Small intestine (tissue), 7 donors: ENCODE measurements at regions not wholly inside any gene's neighbourhood (a gene's known extent, or its start where the extent isn't known, plus 50 kb on each side); places are given as distances from the start of the nearest gene placed in this dataset.
"Not testable (repeated sequence)": the region's sequence is repeated elsewhere in the genome, so short reads cannot be mapped to it uniquely, and the experiment has no call there.

ENCODE experiments used
- DNase-seq, 2 donors: peaks; one replicate each; pipeline versions ENCODE4 v3.0.0 to v3.0.0-alpha.2; 2013
- FAIRE-seq: peaks from 2 replicates; lab custom pipeline; 2012; peaks lifted over from hg19 to GRCh38; lab: Jason Lieb, UNC
- H3K27ac ChIP-seq, 3 donors: one replicate each; pipeline ENCODE4 v1.5.1; 2013; ENCODE audit warnings: low read length in 2 of 3, mild to moderate bottlenecking in 2 of 3, control low read depth in 1 of 3, inconsistent platforms in 1 of 3, low read depth in 1 of 3, moderate library complexity in 1 of 3
- H3K27me3 ChIP-seq, 3 donors: one replicate each; pipeline ENCODE4 v1.6.1; 2013; ENCODE audit warnings: low read length in 3 of 3, inconsistent platforms in 1 of 3; ENCODE audit not compliant: control insufficient read depth in 3 of 3, insufficient read depth in 3 of 3
- H3K36me3 ChIP-seq, 3 donors: one replicate each; pipeline ENCODE4 v1.6.1; 2013; ENCODE audit warnings: low read length in 3 of 3, inconsistent platforms in 1 of 3, low read depth in 1 of 3, mild to moderate bottlenecking in 1 of 3, moderate library complexity in 1 of 3; ENCODE audit not compliant: control insufficient read depth in 3 of 3, insufficient read depth in 2 of 3
- H3K4me1 ChIP-seq, 3 donors: one replicate each; pipeline ENCODE4 v1.6.1; 2013; ENCODE audit warnings: low read length in 2 of 3, inconsistent platforms in 1 of 3, low read depth in 1 of 3, mild to moderate bottlenecking in 1 of 3, moderate library complexity in 1 of 3; ENCODE audit not compliant: control insufficient read depth in 3 of 3, insufficient read depth in 2 of 3
- H3K4me3 ChIP-seq, 3 donors: one replicate each; pipeline ENCODE4 v1.5.1; 2013; ENCODE audit warnings: low read length in 3 of 3, control low read depth in 1 of 3, inconsistent platforms in 1 of 3, low read depth in 1 of 3, mild to moderate bottlenecking in 1 of 3, moderate library complexity in 1 of 3
- H3K9me3 ChIP-seq, 2 donors: one replicate each; pipeline ENCODE4 v1.6.1; 2013; ENCODE audit warnings: low read depth in 1 of 2, low read length in 1 of 2; ENCODE audit not compliant: control insufficient read depth in 2 of 2, insufficient read depth in 1 of 2
- WGBS, 3 donors: extraction: QIAGEN DNeasy Blood & Tissue Kit; methylation state at CpG; one replicate each; pipeline ENCODE4 v1.1.7; 2013; 5-methylcytosine and 5-hydroxymethylcytosine counted together
- donor health status: healthy with polysubstance abuse.
- donor health status: control.
- donor health status: control.
- donor health status: Bipolar disorder and iron deficiency.
- donor health status: healthy.

DNA sequence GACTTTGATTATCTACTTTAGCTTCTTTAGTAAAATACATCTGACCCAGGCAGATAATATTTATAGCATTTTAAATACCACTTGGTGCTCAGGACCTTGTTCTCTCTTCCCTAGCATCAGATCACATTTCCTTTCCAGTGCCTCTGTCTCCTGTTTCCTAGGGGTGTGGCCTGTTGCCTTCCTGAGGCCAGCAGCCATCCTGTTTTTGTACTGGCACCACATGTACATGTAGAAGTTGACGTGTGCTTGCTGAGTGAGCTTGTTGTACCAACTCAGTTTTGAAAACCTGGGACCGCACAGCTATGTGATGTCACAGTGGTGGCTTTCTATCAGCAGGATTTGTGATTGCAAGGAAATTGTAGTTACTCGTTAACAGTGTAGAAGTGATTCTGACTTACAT is 167.6 kb upstream of the PLGLB1 start:
- not testable (repeated sequence) for H3K4me3 ChIP-seq, H3K27me3 ChIP-seq, H3K36me3 ChIP-seq, FAIRE-seq, DNase-seq, H3K9me3 ChIP-seq, H3K27ac ChIP-seq, H3K4me1 ChIP-seq
- WGBS, 3 donors: 69 to 80% methylated on average over 1 of the region's 3 CpGs; no CpG with 5 or more reads in 1 of the 3 donors

DNA sequence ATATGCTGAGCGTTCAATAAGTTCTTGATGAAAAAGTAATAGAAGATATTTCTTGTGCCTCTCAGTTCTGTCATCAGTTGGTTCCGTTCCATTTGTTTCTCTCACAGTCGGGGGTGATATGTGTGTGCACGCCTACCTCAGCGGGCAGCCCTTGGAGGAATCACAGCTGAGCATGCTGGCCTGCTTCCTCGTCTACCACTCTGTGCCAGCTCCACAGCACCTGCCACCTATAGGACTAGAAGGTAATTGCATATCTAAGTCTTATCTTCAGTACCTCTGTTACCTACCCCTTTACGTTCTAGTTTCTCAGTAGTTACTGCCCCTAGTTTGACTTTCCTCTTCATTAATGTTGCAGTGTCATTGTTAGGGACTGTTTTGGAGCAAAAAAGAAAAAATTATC is 171.7 kb upstream of the PLGLB1 start:
- not testable (repeated sequence) for H3K4me3 ChIP-seq, H3K27ac ChIP-seq, DNase-seq, H3K27me3 ChIP-seq, FAIRE-seq, H3K36me3 ChIP-seq, H3K9me3 ChIP-seq, H3K4me1 ChIP-seq
- 14 to 49% (median 23%) methylated on average over 1 of the region's 7 CpGs for WGBS, 3 donors

DNA sequence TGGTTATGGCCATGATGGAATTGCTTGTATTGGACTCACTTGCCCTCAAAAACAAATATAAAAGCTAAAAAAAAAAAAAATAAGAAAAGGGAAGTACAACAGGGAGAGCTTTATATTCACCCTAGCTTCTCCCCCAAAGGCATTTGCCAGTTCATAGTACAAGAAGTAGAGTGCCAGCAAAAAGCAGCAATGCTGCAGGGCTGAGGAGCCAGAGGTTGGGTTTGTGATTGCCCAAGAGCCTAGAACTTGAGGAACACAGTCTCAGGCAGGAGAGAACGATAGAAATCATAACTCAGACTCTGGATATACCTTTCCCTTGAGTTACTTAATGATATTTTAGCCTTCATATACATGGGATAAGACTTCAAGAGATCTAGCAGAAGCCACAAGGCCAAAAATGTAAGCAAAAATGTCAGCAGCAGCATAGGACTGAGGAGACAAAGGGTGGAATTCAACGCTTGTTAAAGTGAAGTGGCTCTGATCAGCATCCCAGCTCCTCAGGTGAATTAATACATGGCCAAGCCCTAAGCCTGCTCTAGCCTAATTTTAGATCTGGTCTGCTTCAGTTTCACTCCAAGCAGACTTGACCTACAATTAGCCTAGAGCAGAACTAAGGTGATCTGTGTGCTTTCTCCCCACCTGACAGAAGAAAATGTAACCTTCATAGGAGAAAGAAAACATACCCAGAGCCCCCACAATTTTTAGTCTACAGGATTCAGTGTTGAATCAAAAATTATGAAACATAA is 172.8 kb upstream of the PLGLB1 start:
- FAIRE-seq: not testable (repeated sequence)

DNA sequence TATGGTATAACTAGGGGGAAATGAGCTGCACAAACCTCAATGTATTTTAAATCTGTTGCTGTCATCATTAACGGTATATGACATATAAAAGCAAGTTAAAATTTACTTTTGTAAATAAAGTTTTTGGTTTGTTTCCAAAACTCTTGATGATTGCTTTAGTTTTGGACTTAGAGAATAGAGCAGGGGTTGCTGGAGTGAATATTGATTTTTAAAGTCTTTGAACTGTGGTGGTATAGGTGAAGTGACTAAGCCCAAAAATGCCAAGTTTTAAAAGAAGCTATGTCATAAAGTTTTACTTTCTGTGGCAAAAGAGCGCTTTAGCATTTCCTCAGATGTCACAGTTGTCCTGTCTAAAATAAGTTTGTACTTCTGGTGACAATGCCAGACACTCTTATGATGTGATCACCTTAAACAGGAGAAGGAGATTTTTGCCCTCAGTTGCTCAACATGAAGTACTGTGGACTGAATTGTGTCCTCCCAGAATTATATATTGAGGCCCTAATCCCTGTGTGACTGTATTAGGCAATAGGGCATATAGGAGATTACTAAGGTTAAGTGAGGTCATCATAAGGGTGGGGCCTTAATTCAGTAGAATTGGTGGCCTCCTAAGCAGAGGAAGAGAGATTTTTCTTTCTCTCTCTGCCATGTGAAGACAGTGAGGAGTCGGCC is 175.2 kb upstream of the PLGLB1 start:
- not testable (repeated sequence) for H3K9me3 ChIP-seq, H3K4me1 ChIP-seq, H3K27ac ChIP-seq, FAIRE-seq, H3K36me3 ChIP-seq, H3K27me3 ChIP-seq, DNase-seq, H3K4me3 ChIP-seq
- 89 to 100% (median 92%) methylated on average over 1 to 2 of the region's 3 CpGs for WGBS, 3 donors

More for the DNA sequence above, 172.8 kb upstream of the PLGLB1 start:
- 58 to 85% (median 83%) methylated on average over 1 of the region's 2 CpGs for WGBS, 3 donors
- not testable (repeated sequence) for DNase-seq, H3K36me3 ChIP-seq, H3K9me3 ChIP-seq, H3K27me3 ChIP-seq, H3K4me1 ChIP-seq, H3K27ac ChIP-seq, H3K4me3 ChIP-seq

DNA sequence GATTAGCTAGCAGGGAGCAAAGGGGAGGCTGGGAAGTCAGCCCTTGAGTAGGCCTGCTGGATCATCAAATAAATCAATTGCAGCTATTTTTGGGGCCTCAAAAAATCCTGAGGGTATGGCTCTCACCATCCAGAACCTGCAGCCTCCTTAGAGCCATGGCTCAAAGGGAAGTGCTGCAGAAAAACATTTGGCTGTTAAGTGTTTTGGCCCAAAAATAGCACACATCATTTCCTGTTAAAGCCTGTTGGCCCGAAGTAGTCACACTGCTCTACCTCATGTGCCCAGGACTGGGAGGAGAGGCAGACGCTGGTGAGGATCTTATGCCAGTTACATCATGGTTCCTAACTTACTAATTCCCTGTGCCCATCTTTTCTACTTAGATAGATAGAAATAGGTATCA is 176.8 kb upstream of the PLGLB1 start:
- not testable (repeated sequence) for H3K27me3 ChIP-seq, H3K36me3 ChIP-seq, FAIRE-seq, H3K9me3 ChIP-seq, H3K4me3 ChIP-seq, H3K4me1 ChIP-seq, DNase-seq, H3K27ac ChIP-seq
- WGBS, 3 donors: 58 to 88% (median 83%) methylated on average over 2 of the region's 2 CpGs

DNA sequence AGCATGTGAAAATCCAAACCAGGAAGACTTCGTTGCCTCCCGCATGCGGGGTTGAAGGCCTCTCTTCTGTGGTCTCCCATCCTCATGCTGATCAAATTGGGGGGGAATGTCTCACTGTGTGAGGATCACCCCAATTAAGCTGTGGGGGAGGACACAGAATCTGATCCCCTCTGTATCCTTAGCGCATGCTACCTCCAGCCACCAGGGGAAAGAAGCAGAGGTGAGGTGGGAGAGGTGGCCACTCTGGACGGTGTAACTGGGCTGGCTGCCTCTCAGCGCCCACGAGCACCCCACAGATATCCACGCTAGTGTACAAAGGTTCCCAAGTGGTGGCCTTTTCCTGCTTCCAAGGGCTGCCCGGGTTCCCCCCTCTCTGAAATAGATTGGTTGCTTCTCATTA is 177.6 kb upstream of the PLGLB1 start:
- H3K27me3 ChIP-seq, H3K36me3 ChIP-seq, H3K4me1 ChIP-seq, H3K4me3 ChIP-seq, DNase-seq, H3K9me3 ChIP-seq, H3K27ac ChIP-seq, FAIRE-seq: not testable (repeated sequence)
- 82 to 100% methylated on average over 2 to 4 of the region's 9 CpGs; no CpG with 5 or more reads in 1 of the 3 donors for WGBS, 3 donors

DNA sequence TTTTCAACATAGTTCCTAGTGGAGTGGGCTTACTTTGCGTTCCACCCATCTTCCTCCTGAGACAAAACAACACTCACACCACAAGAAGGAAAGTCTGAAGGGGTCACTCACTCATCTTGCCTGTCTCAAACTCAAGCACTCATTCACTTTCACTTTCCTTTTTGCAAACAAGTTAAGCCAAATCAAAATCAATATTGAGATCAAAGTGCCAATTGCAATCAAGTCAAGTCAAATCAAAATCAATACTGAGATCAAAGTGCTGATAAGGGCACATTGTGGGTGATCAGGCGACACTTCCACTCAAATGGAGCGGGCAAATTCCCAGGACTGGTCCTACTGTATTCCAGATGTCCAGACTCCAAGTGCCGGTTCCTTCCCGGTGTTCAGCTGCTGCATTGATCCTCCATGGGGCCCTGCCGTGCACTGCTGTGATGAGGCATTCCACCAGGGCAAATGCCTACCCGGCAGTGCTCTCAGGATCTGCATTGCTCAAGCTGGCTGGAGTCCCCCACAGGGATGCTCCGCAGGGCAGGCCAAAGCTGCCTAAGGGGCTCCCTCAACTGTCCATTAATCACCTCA is 183.0 kb upstream of the PLGLB1 start:
- not testable (repeated sequence) for H3K27ac ChIP-seq, FAIRE-seq, H3K27me3 ChIP-seq, H3K36me3 ChIP-seq, H3K4me3 ChIP-seq, H3K4me1 ChIP-seq, H3K9me3 ChIP-seq, DNase-seq
- 56 to 92% (median 78%) methylated on average over 2 to 7 of the region's 8 CpGs for WGBS, 3 donors

DNA sequence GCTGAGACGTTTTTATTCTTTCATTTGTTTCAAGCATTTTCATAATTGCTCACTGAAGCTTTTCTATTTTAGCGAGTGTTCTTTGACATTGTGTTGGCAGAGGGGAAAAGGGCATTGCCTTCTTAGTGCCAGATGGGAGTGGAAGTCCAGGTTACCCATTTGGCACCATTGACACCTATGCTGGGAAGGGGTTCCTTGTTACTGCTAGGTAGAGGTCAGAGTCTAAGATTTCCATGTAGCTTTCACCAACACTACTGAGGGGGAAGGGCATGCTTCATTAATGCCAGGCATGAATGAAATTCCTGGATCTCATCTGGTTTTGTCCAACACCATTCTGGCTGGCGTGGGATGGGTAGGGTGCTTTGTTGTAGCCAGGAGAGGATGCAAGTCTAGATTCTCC is 191.3 kb upstream of the PLGLB1 start:
- H3K4me1 ChIP-seq, H3K36me3 ChIP-seq, DNase-seq, FAIRE-seq, H3K27me3 ChIP-seq, H3K9me3 ChIP-seq, H3K27ac ChIP-seq, H3K4me3 ChIP-seq: not testable (repeated sequence)
- 62 to 78% (median 73%) methylated on average over 1 to 2 of the region's 3 CpGs for WGBS, 3 donors
